H54 (cell line): ENCODE measurements at regions not wholly inside any gene's neighbourhood (a gene's known extent, or its start where the extent isn't known, plus 50 kb on each side); places are given as distances from the start of the nearest gene placed in this dataset.
"Not testable (repeated sequence)": the region's sequence is repeated elsewhere in the genome, so short reads cannot be mapped to it uniquely, and the experiment has no call there.

Source experiments
- DNase-seq: peaks from one replicate; pipeline ENCODE4 v3.0.0; 2011; ENCODE audit warnings: low spot score, mixed read lengths; ENCODE audit not compliant: insufficient read length
- FAIRE-seq: peaks from 3 replicates; lab custom pipeline; 2011; peaks lifted over from hg19 to GRCh38; lab: Jason Lieb, UNC
- POLR2A ChIP-seq: IDR thresholded peaks from 2 replicates; pipeline ENCODE4 v1.6.1; 2011; ENCODE audit warnings: low read depth, mild to moderate bottlenecking, low read length

DNA sequence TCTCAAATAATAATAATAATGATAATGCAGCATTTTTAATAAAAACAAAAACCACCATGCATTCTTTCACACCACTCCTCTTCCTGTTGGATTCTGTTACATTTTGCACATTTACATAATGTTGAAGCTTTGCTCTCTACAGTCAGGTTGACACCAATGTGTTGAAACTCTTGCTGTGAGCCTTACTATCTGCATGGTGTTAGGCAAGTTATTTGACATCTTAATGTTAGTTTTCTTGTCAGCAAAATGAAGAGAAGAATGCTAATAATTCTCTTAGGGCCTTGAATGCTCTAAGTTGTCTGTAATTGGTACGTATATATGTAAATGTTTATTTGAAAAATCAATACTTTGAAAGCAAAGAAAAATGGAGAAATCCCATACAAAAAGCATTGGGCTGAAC is 525.5 kb upstream of the PTGER4 start:
- DNase-seq (no peak), FAIRE-seq (peak; percentile 53)
- no peak for TF ChIP-seq POLR2A

DNA sequence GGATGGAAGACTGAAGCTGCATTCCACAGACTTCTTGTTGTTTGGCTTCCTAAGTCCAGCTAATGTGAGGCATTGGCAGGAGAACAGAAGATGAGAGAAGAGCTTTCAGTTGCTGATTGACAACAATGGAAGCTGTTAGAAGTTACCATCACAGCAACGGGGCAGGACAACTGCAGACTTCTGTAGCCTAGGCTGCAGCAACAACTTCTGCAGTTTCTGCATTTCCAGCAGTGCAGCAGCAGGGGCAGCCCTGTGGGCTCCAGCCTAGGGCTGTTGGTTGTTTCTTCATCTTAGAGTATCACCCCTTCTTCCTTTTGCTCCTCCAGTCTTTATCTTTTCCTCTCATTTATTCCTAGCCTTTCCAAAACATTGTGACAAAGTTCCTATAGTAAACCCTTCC is 528.8 kb upstream of the PTGER4 start:
- DNase-seq (no peak), FAIRE-seq (no peak)
- no peak for TF ChIP-seq POLR2A

DNA sequence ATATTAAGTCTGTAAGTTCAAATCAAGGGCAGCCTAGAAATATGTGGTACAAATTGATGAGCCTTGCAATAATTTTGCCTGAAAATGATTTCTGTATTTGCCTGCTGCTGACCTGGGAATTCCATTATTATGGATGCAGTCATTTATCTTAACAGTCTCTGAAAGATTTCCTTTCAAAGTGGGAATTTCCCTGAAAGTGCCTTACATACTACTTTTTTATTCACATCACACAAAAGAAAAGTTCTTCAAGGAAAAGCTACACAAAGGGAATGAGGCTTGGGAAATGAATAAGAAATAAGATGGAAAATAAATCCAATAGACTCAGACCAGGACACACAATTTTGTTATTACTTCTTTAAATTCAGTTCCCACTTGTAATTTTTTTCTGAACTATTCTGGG is 537.8 kb upstream of the PTGER4 start:
- DNase-seq (no peak), FAIRE-seq (no peak)
- no peak for TF ChIP-seq POLR2A

DNA sequence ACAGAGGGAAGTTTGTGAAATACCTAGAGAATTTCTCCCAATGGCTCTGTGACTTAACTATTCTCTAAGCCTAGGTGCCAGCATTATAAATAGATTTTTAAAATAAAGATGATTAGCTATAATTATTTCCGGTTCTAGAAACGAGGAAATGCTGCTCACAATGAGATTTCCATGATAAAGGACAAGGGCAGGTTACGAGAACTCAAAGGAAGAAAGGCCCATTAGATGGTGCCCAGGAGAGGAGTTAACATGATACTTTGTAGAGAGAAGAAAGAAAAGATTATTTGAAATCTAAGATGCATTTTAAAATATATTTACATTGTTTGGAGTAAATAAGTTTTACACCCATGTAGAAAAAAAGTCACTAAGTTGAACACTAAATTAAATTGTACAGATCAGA is 538.3 kb upstream of the PTGER4 start:
- no peak for DNase-seq
- no peak for FAIRE-seq
- TF ChIP-seq POLR2A = no peak

DNA sequence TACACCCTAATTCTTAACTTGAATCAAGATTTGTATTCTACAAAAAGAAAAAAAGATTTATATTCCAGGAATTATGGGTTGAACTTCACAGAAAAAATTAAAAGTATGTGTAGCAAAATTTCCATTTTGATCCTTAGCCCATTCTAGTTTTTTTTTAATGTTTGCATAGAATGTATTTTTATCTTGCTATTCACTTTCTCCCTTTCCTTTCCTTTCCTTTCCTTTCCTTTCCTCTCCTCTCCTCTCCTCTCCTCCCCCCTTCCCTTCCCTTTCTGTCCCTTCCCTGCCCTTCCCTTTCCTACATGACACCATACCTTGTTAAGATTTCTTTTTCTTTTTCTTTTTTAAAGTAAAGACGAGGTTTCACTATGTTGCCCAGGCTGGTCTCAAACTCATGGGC is 542.5 kb upstream of the PTGER4 start:
- DNase-seq = no peak
- no peak for TF ChIP-seq POLR2A
- no peak for FAIRE-seq

DNA sequence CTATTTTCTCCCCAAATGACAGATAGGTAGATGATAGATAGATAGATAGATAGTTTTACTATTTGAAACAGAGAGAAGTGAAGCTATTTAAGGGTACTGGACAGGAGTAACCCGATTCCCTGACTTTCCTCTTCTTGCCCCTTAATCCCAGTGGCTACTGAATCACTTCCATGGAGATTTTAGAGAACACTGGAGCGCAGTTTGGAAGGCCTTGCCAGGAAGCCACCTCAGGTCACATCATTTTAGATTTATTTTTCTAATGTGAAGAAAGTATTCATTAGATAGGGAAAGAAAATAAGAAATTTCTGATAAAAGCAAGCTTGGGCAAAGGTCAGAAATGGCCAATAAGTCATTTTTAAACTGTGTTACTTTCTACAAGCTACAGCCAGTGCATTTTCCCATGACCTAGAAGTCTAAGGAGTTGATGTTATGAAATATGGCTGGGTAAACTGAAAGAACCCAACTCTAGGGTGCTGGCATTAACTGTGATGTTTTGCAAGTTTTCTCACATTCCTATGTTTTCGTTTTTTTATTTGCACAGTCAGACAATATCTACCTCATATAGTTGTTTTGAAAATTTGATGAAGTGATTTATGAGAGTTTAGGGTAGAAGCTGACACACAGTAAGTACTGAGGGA is 544.7 kb upstream of the PTGER4 start:
- DNase-seq = no peak
- TF ChIP-seq POLR2A = no peak
- peak; percentile 73 for FAIRE-seq

DNA sequence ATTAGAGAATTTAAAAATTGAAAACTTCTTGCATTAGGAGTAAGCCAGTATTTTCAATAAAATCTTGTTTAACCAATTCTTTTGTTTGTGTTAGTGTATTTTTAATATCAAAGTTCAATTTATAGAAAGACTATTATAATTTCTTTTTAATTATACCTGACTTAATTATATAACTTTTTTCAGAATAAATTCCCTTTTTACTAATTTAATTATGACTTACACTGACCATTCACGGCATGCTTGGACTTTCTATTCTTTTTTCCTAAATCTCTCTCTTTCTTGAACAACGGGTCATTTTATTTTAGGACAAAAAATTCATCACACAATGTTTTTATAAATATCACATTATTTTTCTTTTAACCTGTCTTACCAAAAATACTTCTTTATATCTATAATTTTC is 555.3 kb upstream of the PTGER4 start:
- TF ChIP-seq POLR2A = no peak
- FAIRE-seq (no peak), DNase-seq (no peak)

DNA sequence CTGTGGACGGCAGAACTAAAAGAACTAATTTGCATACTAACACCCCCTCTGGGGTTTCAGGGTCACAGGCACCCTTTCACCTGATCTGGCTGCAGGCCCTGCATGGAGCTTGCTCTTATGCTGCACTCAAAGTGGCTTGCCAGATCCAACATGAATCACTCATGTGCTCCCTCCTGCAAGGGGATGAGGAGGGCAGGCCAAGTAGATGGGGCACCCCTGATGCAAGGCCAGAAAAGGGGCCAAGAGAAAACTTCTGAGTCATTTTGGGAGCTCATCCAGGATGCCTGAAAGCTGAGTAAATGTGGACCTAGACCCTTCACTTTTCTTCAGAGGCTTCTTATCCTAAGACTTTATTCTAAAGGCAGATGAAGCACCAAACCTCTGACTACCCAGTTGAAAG is 558.5 kb upstream of the PTGER4 start:
- no peak for TF ChIP-seq POLR2A
- FAIRE-seq (no peak), DNase-seq (no peak)

DNA sequence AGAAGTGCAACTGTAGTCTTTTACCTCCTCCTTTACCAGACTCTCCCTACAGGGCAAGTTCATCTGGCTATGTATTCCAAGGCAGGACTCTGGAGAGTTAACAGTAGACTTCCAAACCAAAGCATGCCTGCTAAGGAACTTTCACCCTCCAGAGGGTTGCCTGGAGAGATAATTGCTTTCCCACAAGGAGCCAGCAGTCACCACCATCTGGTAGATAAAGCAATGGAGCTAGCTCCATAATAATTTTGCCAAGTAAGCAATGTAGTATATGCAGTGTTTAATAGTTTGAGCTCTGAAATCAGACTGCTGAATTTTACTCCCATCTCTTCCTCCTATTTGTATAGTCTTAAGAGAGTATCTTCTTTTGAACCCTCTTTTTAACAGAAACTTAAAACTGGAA is 566.8 kb upstream of the PTGER4 start:
- DNase-seq (no peak), FAIRE-seq (no peak)
- TF ChIP-seq POLR2A = no peak

DNA sequence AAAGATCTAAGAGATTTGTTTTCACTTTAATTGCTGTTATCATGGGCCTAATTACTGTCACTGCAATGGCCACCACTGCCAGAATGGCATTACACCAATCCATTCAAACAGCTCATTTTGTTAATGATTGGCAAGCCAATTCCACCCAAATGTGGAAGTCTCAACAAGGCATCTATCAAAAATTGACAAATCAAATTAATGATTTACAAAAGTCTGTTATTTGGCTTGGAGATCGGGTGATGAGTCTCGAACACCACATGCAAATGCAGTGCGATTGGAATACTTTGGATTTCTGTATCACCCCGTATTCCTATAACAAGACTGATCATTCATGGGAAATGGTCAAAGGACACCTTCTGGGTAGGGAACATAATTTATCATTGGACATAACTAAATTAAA is 568.7 kb upstream of the PTGER4 start:
- DNase-seq, FAIRE-seq: not testable (repeated sequence)

DNA sequence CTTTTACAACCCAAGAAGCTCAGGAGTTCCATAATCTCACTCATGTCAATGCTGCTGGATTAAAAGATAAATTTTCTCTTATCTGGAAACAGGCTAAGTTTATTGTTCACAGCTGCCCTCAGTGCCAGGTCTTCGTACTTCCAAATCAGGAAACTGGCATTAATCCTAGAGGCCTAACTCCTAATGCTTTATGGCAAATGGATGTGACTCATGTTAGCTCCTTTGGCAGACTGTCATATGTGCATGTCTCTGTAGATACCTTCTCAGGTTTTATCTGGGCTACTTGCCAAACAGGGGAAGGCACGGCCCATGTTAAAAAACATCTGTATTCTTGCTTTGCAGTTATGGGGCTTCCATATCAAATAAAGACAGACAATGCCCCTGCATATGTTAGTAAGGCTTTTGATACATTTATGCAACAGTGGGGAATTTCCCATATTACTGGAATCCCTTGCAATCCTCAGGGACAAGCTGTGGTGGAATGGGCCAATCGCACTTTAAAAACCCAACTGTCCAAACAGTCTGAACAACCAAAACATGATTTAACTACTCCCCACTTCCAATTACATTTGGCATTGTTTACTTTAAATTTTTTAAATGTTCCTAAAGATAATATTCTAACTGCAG is 570.8 kb upstream of the PTGER4 start:
- not testable (repeated sequence) for DNase-seq

DNA sequence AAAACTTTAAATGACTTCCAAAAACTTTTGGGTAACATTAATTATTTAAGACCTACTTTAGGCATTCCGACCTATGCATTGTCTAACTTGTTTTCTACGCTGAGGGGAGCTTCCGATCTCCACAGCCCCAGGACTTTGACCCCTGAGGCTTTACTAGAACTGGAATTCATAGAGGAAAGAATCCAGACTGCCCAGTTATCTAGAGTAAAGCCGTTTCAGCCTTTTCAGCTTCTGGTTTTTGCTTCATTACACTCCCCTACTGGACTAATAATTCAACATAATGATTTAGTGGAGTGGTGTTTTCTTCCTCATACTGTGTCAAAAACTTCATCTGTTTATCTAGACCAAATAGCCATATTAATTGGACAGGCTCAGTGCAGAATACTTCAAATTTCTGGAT is 571.9 kb upstream of the PTGER4 start:
- not testable (repeated sequence) for FAIRE-seq, DNase-seq

More for the DNA sequence above, 570.8 kb upstream of the PTGER4 start:
- peak; percentile 57 for FAIRE-seq

DNA sequence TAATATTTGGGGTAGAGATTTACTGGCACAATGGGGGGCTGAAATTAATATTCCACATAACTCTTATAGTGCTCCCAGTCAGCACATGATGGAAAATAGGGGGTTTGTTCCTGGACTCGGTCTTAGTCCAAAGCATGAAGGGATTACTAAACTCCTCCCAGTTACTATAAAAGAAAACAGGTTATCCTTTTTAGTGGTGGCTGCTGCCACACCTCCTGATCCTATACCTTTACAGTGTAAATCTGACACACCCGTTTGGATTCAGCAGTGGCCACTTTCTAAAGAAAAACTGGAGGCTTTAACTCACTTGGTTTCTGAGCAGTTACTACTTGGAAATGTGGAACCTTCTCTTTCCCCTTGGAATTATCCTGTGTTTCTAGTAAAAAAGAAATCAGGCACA is 572.9 kb upstream of the PTGER4 start:
- FAIRE-seq = no peak
- DNase-seq = no peak
- TF ChIP-seq POLR2A = no peak

DNA sequence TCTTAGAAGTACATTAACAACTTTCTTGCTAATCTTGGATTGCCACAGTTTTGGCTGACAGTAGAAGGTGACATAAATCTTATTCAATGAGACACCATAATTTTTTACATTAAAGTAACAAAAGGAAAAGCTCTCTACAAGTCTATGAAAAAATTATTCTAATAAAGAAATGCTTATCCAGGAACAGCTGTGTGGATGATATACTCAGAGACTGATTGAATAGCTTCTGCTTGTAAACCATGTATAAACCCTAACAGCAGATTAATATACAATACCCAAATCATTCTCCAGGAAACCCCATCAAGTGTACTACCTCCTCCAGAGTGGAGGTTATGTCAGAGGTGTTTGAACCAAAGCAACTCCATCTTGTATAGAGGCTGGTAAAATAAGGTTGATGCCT is 581.4 kb upstream of the PTGER4 start:
- no peak for DNase-seq
- no peak for FAIRE-seq
- no peak for TF ChIP-seq POLR2A

DNA sequence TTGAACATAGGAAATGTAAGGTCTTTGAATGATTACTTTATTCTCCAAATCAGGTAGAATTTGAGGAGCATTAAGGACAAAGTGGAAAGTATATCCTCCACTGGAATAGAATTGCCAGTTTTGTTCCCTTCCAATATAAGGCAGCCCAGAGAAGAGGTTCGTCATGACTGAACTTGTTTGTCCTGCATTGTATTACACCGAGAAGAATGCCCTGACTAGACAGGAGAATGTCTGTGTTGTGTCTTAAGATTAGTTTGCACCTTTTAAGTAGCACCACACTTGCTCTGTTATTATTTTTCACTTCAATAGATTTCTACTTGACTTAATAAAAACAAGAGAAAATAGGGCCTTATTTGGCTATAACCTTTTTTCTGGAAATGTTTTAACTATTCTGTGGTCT is 586.2 kb upstream of the PTGER4 start:
- no peak for DNase-seq
- no peak for TF ChIP-seq POLR2A
- FAIRE-seq = no peak
